ENCODE measurements at regions not wholly inside any gene's neighbourhood (a gene's known extent, or its start where the extent isn't known, plus 50 kb on each side); places are given as distances from the start of the nearest gene placed in this dataset.

DNA sequence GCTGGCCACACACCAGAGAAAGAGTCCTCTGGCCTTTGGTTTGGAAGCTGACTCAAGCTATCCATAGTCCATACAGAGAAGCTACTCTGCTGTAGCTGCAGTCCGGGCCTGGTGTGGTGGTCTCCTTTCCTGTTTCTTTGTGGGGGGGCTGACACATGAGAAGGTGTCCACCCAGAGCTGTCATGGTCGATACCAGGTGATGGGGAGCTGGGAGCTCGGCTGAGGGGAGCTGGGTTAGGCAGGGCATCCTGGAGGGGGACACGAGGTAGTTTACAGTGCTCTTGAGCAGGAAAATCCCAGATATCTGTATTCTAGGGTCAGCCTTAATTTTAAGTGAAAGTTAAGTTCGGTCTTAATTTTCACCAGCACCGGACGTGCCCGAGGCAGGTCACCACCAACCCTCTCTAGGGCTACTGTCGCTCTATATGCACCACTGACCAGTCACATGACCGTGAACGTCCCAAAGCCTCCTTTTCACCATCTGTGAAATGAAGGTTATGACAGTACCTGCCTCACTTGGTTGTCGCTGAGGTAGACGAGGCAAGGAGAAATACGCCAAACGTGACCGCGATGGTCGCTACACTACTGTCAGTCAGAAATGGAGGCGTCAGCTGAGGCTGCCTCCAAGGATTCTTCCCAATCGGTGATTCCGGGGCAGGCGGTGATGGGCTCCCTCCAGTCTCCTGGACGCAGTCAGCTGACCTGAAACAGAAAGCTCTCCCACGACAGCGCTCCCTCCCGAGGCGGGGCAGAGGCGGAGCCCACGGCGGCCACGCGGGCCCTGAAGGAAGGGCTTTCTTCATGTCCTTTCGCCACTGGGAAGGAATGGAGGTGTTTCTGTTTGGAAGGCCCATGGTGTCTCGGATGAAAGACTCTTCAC lies 69.4 kb upstream of the SHH start:
- dilution Hi-C loops (cut with MboI; ENCODE audit: extremely low pct_ligation_motif_present, low sequenced_read_pairs): no loop called here
- peaks cover 5% of the 10 kb centered on the region for H3K4me1 ChIP-seq (ENCODE audit: control insufficient read depth, extremely low read depth, insufficient read depth, low read length)
- H3K4me3 ChIP-seq (replicated peaks in 1 of 3; ENCODE audit: insufficient read depth in 1 of 3, low read depth in 1 of 3, low read length in 3 of 3): no peak overlapping the region
- no peaks in the 10 kb centered on the region for H4K20me1 ChIP-seq (replicated peaks; ENCODE audit: control insufficient read depth, extremely low read depth, insufficient read depth, low read length)
- TF ChIP-seq POLR2AphosphoS5 (IDR thresholded peaks at IDR 0.05; ENCODE audit: insufficient read depth, low read depth, low read length): no peak
- no peak for TF ChIP-seq JUN (IDR thresholded peaks at IDR 0.05; ENCODE audit: borderline replicate concordance, insufficient read depth, insufficient read length, low read depth)
- no peak for TF ChIP-seq MYC (IDR thresholded peaks at IDR 0.05; ENCODE audit: low read depth, low read length)
- TF ChIP-seq, protein P1, sequence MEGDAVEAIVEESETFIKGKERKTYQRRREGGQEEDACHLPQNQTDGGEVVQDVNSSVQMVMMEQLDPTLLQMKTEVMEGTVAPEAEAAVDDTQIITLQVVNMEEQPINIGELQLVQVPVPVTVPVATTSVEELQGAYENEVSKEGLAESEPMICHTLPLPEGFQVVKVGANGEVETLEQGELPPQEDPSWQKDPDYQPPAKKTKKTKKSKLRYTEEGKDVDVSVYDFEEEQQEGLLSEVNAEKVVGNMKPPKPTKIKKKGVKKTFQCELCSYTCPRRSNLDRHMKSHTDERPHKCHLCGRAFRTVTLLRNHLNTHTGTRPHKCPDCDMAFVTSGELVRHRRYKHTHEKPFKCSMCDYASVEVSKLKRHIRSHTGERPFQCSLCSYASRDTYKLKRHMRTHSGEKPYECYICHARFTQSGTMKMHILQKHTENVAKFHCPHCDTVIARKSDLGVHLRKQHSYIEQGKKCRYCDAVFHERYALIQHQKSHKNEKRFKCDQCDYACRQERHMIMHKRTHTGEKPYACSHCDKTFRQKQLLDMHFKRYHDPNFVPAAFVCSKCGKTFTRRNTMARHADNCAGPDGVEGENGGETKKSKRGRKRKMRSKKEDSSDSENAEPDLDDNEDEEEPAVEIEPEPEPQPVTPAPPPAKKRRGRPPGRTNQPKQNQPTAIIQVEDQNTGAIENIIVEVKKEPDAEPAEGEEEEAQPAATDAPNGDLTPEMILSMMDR (IDR thresholded peaks at IDR 0.05; ENCODE audit: extremely low read depth in 1 of 2, insufficient read depth in 1 of 2, low read depth in 1 of 2, low read length in 2 of 2): no peak
- TF ChIP-seq EZH2 (IDR thresholded peaks at IDR 0.05; ENCODE audit: borderline replicate concordance, low read depth, low read length, severe bottlenecking): no peak
- TF ChIP-seq FOS (IDR thresholded peaks at IDR 0.05; ENCODE audit: borderline replicate concordance, insufficient read depth, low read length): no peak
- TF ChIP-seq, protein P2, sequence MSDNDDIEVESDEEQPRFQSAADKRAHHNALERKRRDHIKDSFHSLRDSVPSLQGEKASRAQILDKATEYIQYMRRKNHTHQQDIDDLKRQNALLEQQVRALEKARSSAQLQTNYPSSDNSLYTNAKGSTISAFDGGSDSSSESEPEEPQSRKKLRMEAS (IDR thresholded peaks at IDR 0.05; ENCODE audit: insufficient read depth, insufficient read length): no peak
- TF ChIP-seq GATA2 (IDR thresholded peaks at IDR 0.05; ENCODE audit: insufficient read depth, insufficient read length, low read depth, low read length): no peak
- no peak for TF ChIP-seq POLR2A (IDR thresholded peaks at IDR 0.05; ENCODE audit: low read depth, low read length)
- no peak for FAIRE-seq
- no peak overlapping the region for H3K27ac ChIP-seq (ENCODE audit: insufficient read depth, low read depth, low read length)
- no peaks in the 10 kb centered on the region for H3K79me2 ChIP-seq (ENCODE audit: control insufficient read depth, insufficient read depth, low read length)
- H2AFZ ChIP-seq (ENCODE audit: low read depth, low read length): no peak overlapping the region
- no TSS peak for BruUV-seq (replicated peaks)
- intact Hi-C loops (cut with micrococcal nuclease): loop anchor here (10.0 kb wide), 1 partner anchor 763 kb away; the partner anchor contains the start of gene RNF32
- ChIA-PET CTCF (no interaction called here), POLR2A (no interaction called here)
- H3K4me2 ChIP-seq (ENCODE audit: insufficient read depth, low read length): no peak overlapping the region
- no peaks in the 10 kb centered on the region for H3K27me3 ChIP-seq (ENCODE audit: control insufficient read depth in 2 of 2, insufficient read depth in 2 of 2, low read length in 2 of 2)
- no peak overlapping the region for H3K9ac ChIP-seq (replicated peaks; ENCODE audit: extremely low read depth, insufficient read depth, low read length)
- DNase-seq (ENCODE audit: low read depth, low spot score): no peak
- no peaks in the 10 kb centered on the region for H3K9me3 ChIP-seq (replicated peaks; ENCODE audit: control insufficient read depth, insufficient read depth, low read length)
- H3K36me3 ChIP-seq (ENCODE audit: control insufficient read depth in 2 of 2, extremely low read depth in 1 of 2, insufficient read depth in 2 of 2, low read length in 2 of 2): no peaks in the 10 kb centered on the region
- no peaks in the 10 kb centered on the region for H3K9me1 ChIP-seq (replicated peaks; ENCODE audit: control insufficient read depth, extremely low read depth, insufficient read depth, low read length)
